Right lobe of liver (tissue), 6 donors: ENCODE measurements at regions not wholly inside any gene's neighbourhood (a gene's known extent, or its start where the extent isn't known, plus 50 kb on each side); places are given as distances from the start of the nearest gene placed in this dataset.

Experiments
- ATAC-seq, 4 donors: fragments of 200-7000 bp; cut with Tn5 transposase; one replicate each; pipeline ENCODE4 v1.9.1; 2020; ENCODE audit warnings: mild to moderate bottlenecking in 4 of 4, moderate library complexity in 4 of 4
- DNase-seq, 3 donors: peaks; one replicate each; pipeline ENCODE4 v3.0.0-alpha.2; 2020
- H3K27ac ChIP-seq, 3 donors: fragments of 200-600 bp; one replicate each; pipeline ENCODE4 v1.8.0; 2022
- H3K27me3 ChIP-seq, 2 donors: fragments of 200-600 bp; one replicate each; pipeline ENCODE4 v1.8.0; 2022
- H3K36me3 ChIP-seq, 4 donors: fragments of 200-600 bp; sonication (generic) in 1 of 4; one replicate each; pipeline versions ENCODE4 v1.5.1 to v1.8.0; 2017 to 2022; ENCODE audit warnings: control low read depth in 1 of 4
- H3K4me1 ChIP-seq, 4 donors: fragments of 200-600 bp; sonication (generic) in 1 of 4; one replicate each; pipeline versions ENCODE4 v1.5.1 to v1.8.0; 2017 to 2022; ENCODE audit warnings: control low read depth in 1 of 4
- H3K4me3 ChIP-seq, 3 donors: fragments of 200-600 bp; one replicate each; pipeline ENCODE4 v1.8.0; 2022
- H3K9me3 ChIP-seq, 4 donors: fragments of 200-600 bp; sonication (generic) in 1 of 4; one replicate each; pipeline versions ENCODE4 v1.5.1 to v1.8.0; 2017 to 2022; ENCODE audit warnings: control low read depth in 1 of 4
- CTCF ChIP-seq, 4 donors: fragments of 200-600 bp in 3 of 4; fragments of 450-650 bp in 1 of 4; IDR thresholded peaks; one replicate each; pipeline versions ENCODE4 v1.5.1 to v1.8.0; 2016 to 2022; ENCODE audit warnings: antibody characterized with exemption in 4 of 4, mild to moderate bottlenecking in 2 of 4
- POLR2A ChIP-seq: fragments of 450-650 bp; IDR thresholded peaks from one replicate; pipeline ENCODE4 v1.6.1; 2017; ENCODE audit warnings: antibody characterized with exemption, mild to moderate bottlenecking
- WGBS: methylation state at CpG from one replicate; pipeline ENCODE4 v1.1.6; 2018; ENCODE audit warnings: low coverage, low lambda C conversion rate; ENCODE audit not compliant: insufficient coverage; ENCODE audit errors: missing lambda C conversion rate; 5-methylcytosine and 5-hydroxymethylcytosine counted together
- intact Hi-C, 2 donors: fragments of 100-400 bp; cut with DNase I; formaldehyde crosslinking; loops; one replicate each; pipeline versions ENCODE4 v1.11.2 to v1.14.1; 2022
- donor health status: DM: no; HTN: yes; CAD: no.
- donor health status: DM: no; HTN: no; CAD: no.
- donor health status: DM: no; HTN: no; CAD: no.
- donor health status: DM: no; HTN: yes; CAD: no.
- donor health status: DM: no; HTN: yes; CAD: no.

GRCh38 chr16:5891296-5891695, 793.7 kb upstream of the EEF2KMT start:
- Histone ChIP-seq H3K4me1 (no peaks in the 10 kb centered on the region), H3K9me3 (no peaks in the 10 kb centered on the region), H3K27me3 (no peaks in the 10 kb centered on the region), H3K4me3 (no peak overlapping the region), H3K36me3 (no peaks in the 10 kb centered on the region), H3K27ac (no peak overlapping the region)
- DNase-seq (no peak), ATAC-seq (no peak)
- TF ChIP-seq CTCF (IDR thresholded peaks at IDR 0.05) (no peak), POLR2A (no peak)
- 55% methylated on average over 7 of the region's 7 CpGs for WGBS
- intact Hi-C loops, result no loop called here

- DNase-seq, result no peak
- TF ChIP-seq POLR2A (no peak), CTCF (IDR thresholded peaks at IDR 0.05) (no peak)
- Histone ChIP-seq H3K4me3 (no peak overlapping the region), H3K4me1 (no peaks in the 10 kb centered on the region), H3K9me3 (no peaks in the 10 kb centered on the region), H3K27ac (no peak overlapping the region), H3K27me3 (no peaks in the 10 kb centered on the region), H3K36me3 (no peaks in the 10 kb centered on the region)
- ATAC-seq, result no peak
- WGBS, result 44% methylated on average over 5 of the region's 6 CpGs
- intact Hi-C loops, result no loop called here
These were observed 787.9 kb upstream of the EEF2KMT start for GRCh38 chr16:5885521-5885920.

- H3K4me1 ChIP-seq, result no peaks in the 10 kb centered on the region
- no peak for TF ChIP-seq POLR2A
- no peak for ATAC-seq
- H3K27ac ChIP-seq, result no peak overlapping the region
- no peaks in the 10 kb centered on the region for H3K27me3 ChIP-seq
- 45% methylated on average over 5 of the region's 5 CpGs for WGBS
- no peaks in the 10 kb centered on the region for H3K36me3 ChIP-seq
- no peak overlapping the region for H3K4me3 ChIP-seq
- no peak for DNase-seq
- no peaks in the 10 kb centered on the region for H3K9me3 ChIP-seq
- intact Hi-C loops, result no loop called here
These were observed 787.4 kb upstream of the EEF2KMT start for GRCh38 chr16:5884996-5885395.

- WGBS, result 54% methylated on average over 8 of the region's 8 CpGs
- Histone ChIP-seq H3K27ac (no peak overlapping the region), H3K9me3 (no peaks in the 10 kb centered on the region), H3K36me3 (no peaks in the 10 kb centered on the region), H3K27me3 (no peaks in the 10 kb centered on the region), H3K4me3 (no peak overlapping the region), H3K4me1 (no peaks in the 10 kb centered on the region)
- intact Hi-C loops, result no loop called here
- DNase-seq (no peak), ATAC-seq (no peak)
- TF ChIP-seq POLR2A (no peak), CTCF (IDR thresholded peaks at IDR 0.05) (no peak)
These were observed 786.7 kb upstream of the EEF2KMT start for GRCh38 chr16:5884339-5884738.

GRCh38 chr16:5882087-5882640, 784.6 kb upstream of the EEF2KMT start:
- ATAC-seq (no peak), DNase-seq (no peak)
- no peaks in the 10 kb centered on the region for H3K4me1 ChIP-seq
- 47% methylated on average over 3 of the region's 3 CpGs for WGBS
- H3K36me3 ChIP-seq, result no peaks in the 10 kb centered on the region
- intact Hi-C loops, result no loop called here
- no peaks in the 10 kb centered on the region for H3K9me3 ChIP-seq
- no peaks in the 10 kb centered on the region for H3K27me3 ChIP-seq
- TF ChIP-seq CTCF (IDR thresholded peaks at IDR 0.05), result no peak
- no peak for TF ChIP-seq POLR2A
- no peak overlapping the region for H3K27ac ChIP-seq
- H3K4me3 ChIP-seq, result no peak overlapping the region
